SK-MEL-5 (cell line): ENCODE measurements at regions not wholly inside any gene's neighbourhood (a gene's known extent, or its start where the extent isn't known, plus 50 kb on each side); places are given as distances from the start of the nearest gene placed in this dataset.
A peak's percentile ranks its signal among the peaks of the same experiment; 100 is the strongest.
"Not testable (repeated sequence)": the region's sequence is repeated elsewhere in the genome, so short reads cannot be mapped to it uniquely, and the experiment has no call there.

Experiments
- DNase-seq: peaks from one replicate; pipeline ENCODE4 v3.0.0-alpha.2; 2016; ENCODE audit warnings: low read depth, low spot score
- in situ Hi-C: cut with HindIII; loops from 2 replicates; pipeline ENCODE4 v1.10.0; 2016; ENCODE audit warnings: low sequenced_read_pairs, high pct_unique_total_duplicates, low pct_unique_long_range_greater_than_20kb

DNA sequence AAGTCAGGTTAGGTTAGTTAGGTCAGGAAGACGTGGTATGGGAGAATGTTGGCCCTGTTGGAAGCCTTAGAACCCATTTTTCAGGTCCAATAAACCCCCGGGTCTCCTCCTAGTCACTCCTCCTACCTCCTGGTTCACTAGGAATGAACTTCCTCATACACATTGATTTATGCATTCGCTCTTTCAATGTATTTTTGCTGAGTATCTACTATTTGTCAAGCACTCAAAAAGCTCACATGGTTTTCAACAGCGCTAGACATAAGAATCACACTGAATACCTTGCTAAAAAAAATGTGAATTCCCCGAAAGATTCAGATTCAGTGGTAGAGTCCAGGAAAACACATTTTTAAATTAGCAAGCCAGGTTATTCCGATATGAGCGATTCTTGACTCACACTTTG is 85.8 kb upstream of the LRRN2 start:
- no peak for DNase-seq
- in situ Hi-C loops = no loop called here

DNA sequence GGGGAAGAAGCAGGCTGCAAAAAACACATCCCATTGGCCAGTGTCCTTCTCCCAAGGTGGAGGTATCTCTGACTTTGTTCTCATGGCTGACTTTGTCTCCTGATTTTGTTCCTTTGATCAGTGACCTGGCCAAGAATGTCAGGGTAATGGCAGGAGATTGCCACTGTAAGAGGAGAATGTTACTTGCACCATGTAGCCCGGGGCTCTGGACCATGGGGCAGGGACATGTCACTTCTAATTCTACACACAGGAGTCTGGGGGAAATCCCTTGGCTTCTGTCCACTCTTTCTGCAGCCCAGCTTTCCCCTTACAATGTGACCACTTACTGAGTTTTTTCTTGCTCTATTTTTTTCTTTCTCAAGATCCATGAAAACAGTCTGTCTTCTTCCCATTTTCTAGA is 87.7 kb upstream of the LRRN2 start:
- in situ Hi-C loops = no loop called here
- no peak for DNase-seq

DNA sequence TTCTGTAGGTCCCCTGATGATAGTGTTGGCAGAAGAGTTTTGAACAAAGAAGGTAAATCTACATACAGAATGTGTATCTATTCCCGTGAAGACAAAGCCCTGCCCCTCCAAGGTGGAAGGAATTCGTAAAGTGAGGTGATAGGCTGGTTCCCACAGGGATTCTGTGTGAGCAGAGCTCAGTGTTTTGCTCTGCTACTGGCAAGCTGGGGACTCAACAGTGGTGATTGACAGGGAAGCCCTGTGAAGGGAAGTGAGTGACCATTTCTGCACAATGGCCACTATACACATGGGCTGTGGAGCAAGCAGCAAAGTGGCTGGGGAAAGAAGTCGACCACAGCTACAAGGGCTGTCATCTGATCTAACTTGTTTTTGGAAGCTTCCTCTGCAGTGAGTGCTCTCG is 90.0 kb upstream of the LRRN2 start:
- DNase-seq = no peak
- in situ Hi-C loops = no loop called here

DNA sequence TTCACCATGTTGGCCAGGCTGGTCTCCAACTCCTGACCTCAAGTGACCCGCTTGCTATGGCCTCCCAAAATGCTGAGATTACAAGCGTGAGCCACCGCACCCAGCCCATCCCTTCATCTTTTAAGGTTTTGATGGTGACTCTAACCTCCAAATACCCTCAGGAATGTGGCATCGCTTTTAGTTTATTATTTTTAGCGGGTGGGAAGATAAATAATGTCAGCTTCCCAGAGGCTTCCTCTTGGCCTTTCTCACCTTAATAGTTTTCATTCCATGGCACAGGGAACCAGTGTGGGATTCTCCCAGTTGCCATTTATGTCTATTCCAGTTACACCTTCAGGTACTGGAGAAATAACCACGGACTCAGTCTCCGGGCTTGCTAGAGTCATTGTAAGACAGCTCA is 92.1 kb upstream of the LRRN2 start:
- no peak for DNase-seq
- in situ Hi-C loops = no loop called here

DNA sequence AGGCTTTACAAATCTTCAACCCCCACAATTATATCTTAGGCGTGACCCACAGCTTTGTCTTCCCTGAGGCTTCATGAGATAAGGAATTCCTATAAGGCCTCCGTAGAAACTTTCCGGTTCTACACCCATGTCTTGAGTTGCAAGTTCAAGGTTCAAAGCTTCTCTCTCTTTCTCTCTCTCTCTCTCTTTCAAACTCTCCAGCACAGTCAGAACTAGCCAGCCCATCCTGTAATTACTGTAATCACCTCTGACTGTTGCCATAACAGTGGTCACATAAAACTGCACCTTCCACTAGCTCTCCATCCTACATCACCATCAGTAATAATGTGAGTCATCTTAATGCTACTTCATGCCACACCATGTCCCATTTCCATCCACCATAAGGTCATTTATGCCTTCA is 90.0 kb upstream of the NFASC start:
- DNase-seq = no peak
- in situ Hi-C loops = no loop called here

DNA sequence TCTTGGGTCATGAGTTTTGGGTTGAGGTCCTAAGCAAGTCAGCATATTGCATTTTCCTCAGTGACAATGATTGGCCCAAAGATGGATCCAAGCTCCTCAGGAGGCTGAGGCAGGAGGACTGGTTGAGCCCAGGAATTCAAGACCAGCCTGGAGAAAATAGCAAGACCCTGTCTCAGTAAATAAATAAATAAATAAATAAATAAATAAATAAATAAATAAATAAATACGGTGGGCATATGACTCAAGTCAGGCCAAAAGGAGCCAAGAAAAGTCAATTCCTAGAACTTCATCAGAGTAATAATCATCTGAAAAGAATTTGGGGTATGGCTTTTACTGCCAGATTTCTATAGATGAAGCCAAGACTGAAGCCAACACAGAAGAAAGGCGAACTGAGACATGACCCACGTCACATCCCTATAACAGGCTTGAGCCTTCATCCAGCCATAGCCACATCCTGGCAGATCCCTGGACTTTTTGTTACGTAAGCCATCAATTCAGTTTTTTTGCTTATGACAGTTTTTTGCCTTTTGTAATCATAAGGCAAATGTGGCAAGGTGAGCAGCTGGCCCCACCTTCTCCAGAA is 88.5 kb upstream of the NFASC start:
- in situ Hi-C loops = no loop called here
- no peak for DNase-seq

DNA sequence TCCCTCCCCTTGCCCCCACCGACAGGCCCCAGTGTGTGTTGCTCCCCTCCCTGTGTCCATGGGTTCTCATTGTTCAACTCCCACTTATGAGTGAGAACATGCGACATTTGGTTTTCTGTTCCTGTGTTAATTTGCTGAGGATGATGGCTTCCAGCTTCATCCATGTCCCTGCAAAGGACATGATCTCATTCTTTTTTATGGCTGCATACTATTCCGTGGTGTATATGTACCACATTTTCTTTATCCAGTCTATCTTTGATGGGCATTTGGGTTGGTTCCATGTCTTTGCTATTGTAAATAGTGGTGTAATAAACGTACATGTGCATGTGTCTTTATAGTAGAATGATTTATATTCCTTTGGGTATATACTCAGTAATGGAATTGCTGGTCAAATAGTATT is 85.6 kb upstream of the NFASC start:
- in situ Hi-C loops, DNase-seq: not testable (repeated sequence)

DNA sequence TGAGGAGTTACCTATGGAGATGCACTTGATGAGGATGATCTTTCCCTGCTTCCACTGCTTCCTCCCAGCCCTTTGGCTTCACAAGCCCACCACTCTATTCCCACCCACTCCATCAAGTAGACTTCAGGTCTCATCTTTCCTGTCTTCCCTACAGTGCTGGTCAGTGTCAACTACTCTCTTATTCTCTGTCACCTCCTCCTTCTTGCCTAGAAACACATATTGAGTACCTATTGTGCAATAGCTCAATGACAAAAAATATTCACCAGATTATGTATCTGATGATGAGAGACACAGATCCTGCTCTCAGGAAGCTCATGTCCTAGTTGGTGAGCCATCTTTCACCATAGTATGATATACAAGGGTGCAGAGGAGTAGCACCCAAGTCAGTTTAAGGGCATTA is 82.2 kb upstream of the NFASC start:
- no peak for DNase-seq
- in situ Hi-C loops = no loop called here

DNA sequence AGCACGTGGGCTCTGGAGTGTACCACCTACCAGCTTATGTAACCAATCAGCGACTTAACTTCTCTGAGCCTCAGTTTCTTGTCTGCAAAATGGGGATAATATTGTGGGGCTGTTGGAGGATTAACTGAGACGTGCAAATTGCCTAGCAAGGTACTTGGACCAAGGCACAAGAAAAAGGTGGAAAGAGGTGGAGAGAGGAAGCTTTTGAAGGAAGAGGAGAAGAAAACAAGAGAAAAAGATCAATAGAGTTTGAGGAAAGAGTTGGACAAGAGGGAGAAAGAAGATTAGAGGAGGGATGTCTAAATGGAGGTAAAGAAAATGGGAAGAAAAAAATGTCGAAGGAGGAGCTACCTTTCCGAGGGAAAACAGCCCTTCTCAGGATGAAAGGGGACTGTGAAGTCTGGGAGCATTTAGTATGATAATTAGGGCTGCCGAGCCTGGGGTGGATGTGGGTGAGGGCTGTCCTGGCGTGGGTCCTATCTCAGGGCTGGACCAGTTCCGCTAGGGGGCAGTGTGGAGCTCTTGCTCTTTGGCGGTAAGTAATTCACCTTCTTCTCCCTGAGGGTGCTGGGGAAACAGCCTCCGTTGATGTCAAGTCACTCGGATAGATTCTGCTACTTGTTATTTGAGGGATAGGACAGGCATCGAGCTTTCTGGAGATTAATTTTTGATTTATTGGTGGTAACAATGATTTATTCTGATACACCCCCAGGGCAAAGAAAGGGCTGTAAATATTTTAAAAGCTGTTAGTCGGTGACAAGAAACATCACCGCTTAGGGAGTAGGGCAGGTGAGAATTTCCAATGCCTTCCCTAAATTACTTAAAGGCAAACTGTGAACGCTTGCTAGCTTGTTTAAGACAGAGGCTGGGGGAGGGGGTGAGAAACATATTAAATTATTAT is 79.0 kb upstream of the NFASC start:
- DNase-seq = peak; percentile 83

DNA sequence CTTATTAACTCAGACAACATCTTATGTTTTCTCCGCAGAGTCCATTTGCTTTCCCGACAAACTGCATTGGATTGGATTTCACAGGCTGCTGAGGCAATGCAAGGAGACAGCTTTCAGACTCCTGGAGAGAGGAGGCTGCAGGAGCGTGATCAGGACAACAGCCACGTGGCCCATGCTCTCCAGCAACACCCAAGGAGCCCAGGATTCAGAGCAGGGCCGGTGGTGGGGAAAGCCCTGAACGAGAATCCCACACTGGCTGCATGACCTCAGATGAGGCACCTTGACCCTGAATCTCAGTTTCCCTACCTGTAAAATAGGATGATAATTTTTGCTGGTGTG is 78.3 kb upstream of the NFASC start:
- in situ Hi-C loops = no loop called here
- no peak for DNase-seq

More for the DNA sequence above, 79.0 kb upstream of the NFASC start:
- in situ Hi-C loops = no loop called here

DNA sequence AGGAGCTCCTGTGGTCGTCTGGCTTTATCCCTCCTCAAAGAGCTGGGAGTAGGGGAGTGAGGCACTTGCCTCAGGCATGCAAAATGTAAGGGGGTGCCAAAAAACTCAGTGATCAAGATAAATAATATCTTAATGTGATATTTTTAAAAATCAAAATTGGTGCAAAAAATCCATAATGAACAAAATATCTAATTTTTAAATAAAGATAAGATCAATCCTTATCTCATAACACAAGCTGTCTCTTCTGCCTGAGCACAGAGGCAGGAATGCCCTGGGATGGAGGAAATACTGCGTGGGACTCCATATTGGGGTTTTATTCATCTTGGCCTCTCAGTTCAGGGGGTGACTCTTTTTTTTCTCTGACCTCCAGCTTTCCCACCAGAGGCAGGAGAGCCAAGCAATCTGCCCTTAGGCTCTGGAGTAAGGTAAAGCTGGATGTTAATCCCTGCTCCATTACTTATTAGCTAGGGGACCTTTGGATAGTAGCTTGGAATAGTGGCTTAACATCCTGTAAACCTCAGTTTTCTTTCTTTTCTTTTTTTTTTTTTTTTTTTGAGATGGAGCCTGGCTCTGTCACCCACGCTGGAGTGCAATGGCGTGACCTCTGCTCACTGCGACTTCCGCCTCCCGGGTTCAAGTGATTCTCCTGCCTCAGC is 77.3 kb upstream of the NFASC start:
- DNase-seq = no peak
- in situ Hi-C loops = no loop called here

DNA sequence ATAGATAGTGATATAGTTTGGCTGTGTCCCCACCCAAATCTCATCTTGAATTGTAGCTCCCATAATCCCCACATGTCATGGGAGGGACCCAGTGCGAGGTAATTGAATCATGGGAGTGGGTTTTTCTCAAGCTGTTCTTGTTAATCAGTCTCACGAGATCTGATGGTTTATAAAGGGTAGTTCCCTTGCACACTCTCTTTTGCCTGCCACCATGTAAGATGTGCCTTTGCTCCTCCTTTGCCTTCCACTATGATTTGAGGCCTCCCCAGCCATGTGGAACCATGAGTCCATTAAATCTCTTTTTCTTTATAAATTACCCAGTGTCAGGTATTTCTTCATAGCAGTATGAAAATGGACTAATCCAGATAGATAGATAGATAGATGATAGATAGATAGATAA is 73.8 kb upstream of the NFASC start:
- in situ Hi-C loops, DNase-seq: not testable (repeated sequence)

DNA sequence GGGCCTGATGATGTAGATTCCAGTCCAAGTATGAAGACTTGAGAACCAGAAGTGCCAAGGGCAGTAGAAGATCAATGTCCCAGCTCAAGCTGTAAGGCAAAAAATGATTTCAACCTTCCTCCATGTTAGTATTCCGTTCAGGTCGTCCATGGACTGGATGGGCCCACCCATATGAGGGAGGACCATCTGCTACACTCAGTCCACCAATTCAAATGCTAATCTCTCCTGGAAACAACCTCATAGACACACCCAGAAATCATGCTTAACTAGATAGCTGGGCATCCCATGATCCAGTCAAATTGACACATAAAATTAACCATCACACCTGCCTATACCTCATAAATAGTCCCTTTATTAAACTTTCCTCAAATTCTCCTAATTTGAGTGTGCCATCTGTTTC is 73.3 kb upstream of the NFASC start:
- no peak for DNase-seq

DNA sequence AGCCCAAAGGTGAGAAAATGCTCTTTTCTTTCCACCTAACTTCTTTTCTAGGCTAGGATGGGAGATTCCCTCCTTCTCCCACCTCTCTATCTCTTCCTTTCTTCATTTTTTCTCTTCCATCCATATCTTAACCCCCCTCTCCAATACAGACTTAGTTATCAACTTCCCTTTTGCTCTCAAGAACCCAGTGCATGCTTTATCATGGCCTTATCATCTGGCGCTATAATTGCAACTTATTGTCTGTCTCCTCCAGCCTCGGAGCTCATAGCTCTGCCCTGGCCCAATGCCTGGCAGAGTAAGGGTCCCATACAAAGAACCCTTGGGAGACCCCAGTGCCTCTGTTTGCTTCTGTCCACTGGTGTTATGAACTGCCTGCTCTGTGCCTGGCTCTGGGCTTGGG is 71.0 kb upstream of the NFASC start:
- DNase-seq = no peak
- in situ Hi-C loops = no loop called here

More for the DNA sequence above, 73.3 kb upstream of the NFASC start:
- in situ Hi-C loops = no loop called here

DNA sequence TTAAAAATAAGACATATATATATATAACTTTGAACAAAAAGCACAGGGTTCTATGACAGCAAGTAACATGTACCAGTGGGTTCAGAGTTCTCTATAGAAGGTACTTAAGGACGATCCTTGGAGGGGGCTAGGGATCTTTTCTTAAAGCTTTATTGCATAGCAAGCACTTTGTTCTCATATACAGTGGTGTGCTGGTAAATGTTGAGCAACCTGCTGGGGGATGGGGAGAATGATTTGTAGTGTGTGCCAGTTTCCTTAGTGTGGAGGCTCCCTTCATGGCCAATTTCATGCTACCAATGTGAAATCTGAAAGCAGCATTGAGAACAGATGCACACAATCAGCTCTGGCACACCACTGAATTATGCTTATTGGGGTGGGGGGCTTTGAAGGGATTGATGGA is 69.5 kb upstream of the NFASC start:
- no peak for DNase-seq
- in situ Hi-C loops = no loop called here

DNA sequence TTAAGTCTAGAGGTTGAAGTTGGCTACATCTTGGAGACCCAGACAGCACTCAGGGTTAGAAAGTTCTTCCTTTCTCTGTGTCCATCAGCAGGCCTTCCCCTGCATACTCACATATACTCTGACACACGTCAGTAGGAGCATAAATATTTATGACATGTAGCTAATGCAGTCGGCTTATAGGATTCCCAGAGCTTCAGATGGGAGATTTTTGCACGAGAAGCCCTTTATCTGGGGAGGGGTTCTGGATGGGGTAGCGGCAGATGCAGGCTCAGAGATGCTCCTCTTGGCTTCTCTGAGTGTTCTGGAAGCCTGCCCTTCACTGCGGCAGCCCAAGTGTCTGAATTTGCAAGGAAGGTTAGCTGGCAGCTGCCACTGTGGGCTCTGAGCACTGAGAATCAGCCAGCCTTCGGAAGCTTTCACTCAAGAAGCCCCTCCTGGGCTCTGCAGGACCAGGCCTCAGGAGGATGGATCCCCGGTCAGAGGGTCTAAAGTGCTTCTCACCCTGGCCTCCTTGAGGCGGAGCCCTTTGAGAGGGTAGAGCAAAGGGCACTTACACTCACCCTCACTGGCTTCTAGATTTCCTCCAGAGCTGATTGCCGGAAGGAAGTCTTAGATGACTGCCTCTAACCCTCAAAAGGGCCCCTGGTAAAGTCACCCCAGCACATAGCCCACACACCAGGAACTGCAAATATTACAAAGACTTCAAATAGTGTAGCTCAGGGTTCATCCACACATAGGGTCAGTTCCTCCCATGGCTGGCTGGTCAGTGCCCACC is 68.1 kb upstream of the NFASC start:
- in situ Hi-C loops = no loop called here
- no peak for DNase-seq

DNA sequence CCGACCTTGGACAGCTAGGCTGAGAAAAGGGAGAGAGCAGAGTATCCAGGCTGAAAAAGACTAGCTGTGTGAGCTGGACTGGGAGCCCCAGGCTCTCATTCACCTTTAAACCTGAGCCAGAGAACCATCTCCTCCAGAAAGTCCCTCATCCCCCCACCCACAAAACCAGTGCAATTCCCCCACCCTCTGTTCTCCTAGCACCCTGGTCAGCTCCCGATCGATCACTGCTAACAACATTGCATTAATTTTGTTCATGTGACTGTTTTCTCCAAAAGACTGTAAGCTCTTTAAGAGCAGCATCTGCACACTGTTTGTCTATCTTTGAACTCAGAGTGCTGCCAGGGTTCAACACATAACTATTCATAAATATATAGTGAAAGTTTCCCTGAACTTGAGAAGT is 67.1 kb upstream of the NFASC start:
- in situ Hi-C loops = no loop called here

DNA sequence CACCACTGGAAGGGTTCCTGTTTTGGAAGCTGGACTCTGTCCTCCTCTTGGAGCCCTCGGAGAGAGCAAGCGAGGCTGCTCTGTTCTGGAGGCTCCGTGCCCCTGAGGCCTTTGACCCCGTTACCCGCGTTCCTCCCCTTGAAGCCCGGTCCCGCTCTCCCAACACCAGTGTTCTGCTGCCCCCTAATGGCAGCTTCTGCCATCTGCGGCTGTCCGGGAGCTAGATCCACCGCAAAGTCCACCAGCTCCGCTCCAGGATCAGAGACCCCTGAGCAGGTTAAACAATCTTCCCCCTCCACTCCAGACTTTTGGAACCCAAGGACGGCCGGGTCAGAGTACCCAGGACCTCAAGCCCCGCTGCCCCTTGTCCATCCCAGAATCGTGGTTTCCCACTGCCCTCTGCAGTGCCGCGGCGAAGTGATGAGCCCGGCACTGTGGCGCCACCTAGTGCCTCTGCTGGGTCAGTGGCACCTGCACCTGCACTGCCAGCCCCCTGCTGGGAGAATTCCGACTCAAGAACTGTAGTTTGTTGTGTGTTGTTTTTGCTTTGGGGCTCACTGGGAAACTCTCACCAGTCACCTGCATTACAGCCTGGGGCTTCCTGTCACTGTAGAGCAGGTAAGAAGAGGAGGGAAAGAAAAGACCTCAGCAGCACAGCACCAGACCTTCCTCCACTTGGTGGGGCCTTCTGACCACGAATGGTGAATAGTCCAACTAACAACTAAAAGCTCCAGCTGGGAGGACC is 63.5 kb upstream of the NFASC start:
- peak; percentile 89 for DNase-seq
- in situ Hi-C loops = no loop called here

More for the DNA sequence above, 67.1 kb upstream of the NFASC start:
- DNase-seq = no peak
